ENCODE measurements at regions not wholly inside any gene's neighbourhood (a gene's known extent, or its start where the extent isn't known, plus 50 kb on each side); places are given as distances from the start of the nearest gene placed in this dataset.

- DNase-seq (ENCODE audit: extremely low spot score): no peak
- 90% methylated on average over 2 of the region's 2 CpGs for WGBS
- H3K4me1 ChIP-seq (ENCODE audit: insufficient read depth): no peaks in the 10 kb centered on the region
These were observed 671.3 kb downstream of the NSUN3 start for GRCh38 chr3:94734206-94734605.

DNA sequence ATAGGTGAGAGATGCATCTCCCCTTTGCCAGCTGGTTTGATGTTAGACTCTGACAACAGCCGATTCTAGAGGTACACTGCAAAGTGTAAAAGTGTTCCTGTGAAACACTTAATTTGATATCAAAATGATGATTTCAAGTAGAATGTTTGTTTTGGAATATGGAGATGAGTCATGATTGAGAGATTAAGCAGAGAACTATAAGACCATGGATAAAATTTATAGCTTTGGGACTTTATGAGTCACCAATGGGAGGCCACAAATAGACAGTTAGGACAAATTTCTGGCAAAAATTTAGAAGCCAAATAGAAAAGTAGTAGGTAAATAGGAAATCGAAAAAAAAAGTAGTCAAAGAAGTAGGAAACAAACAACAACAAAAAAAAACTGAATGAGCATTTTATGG is 672.5 kb downstream of the NSUN3 start:
- no peaks in the 10 kb centered on the region for H3K36me3 ChIP-seq (ENCODE audit: insufficient read depth)
- H3K4me1 ChIP-seq (ENCODE audit: insufficient read depth): no peaks in the 10 kb centered on the region
- no peak for DNase-seq (ENCODE audit: extremely low spot score)
- no peak overlapping the region for H3K4me3 ChIP-seq (ENCODE audit: low read depth, low read length)
- 78% methylated on average over 2 of the region's 2 CpGs for WGBS
- H3K27ac ChIP-seq (ENCODE audit: low read depth): no peak overlapping the region

More at GRCh38 chr3:94734206-94734605, 671.3 kb downstream of the NSUN3 start:
- H3K36me3 ChIP-seq (ENCODE audit: insufficient read depth): no peaks in the 10 kb centered on the region
- H3K27ac ChIP-seq (ENCODE audit: low read depth): no peak overlapping the region
- no peak overlapping the region for H3K4me3 ChIP-seq (ENCODE audit: low read depth, low read length)

DNA sequence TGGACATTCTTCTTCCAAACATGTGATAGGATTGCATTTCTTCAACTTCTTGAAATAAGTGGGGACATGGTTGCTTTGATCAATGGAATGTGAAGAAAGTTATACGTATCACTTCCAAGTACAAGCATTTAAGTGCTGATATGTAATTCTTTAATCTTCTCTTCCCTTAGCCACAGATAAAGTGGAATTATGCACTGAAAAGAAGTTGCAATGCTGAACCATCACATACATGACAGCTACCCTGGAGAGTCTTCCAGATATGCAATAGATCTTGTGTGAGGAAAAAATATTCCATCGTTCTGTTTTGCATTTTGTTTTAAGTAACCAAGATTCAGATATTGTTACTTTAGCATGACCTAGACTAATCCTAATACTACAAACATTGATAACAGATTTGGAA is 674.3 kb downstream of the NSUN3 start:
- no peak for DNase-seq (ENCODE audit: extremely low spot score)
- WGBS: 45% methylated on average over 2 of the region's 2 CpGs
- Histone ChIP-seq H3K27ac (ENCODE audit: low read depth) (no peak overlapping the region), H3K36me3 (ENCODE audit: insufficient read depth) (no peaks in the 10 kb centered on the region), H3K4me1 (ENCODE audit: insufficient read depth) (no peaks in the 10 kb centered on the region), H3K4me3 (ENCODE audit: low read depth, low read length) (no peak overlapping the region)

- 61% methylated on average over 3 of the region's 3 CpGs for WGBS
- Histone ChIP-seq H3K4me1 (ENCODE audit: insufficient read depth) (no peaks in the 10 kb centered on the region), H3K4me3 (ENCODE audit: low read depth, low read length) (no peak overlapping the region), H3K36me3 (ENCODE audit: insufficient read depth) (no peaks in the 10 kb centered on the region), H3K27ac (ENCODE audit: low read depth) (no peak overlapping the region)
- no peak for DNase-seq (ENCODE audit: extremely low spot score)
These were observed 676.6 kb downstream of the NSUN3 start for GRCh38 chr3:94739420-94739819.

DNA sequence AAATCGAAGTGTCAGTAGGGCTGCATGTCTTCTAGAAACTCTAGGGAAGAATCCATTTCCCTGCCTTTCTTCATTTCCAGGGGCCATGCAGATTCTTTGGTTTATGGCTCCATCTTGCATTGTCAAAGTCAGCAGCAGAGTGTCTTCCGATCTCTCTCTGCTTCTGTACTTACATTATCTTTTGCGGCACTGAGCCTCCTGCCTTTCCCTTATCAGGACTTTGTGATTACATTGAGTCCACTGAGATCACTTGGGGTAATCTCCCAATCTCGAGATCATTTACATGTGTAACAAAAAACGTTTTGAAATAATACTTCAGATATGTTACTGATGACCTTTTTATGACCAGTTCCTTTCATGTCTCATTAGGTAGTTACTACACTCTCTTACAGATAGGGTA is 695.9 kb downstream of the NSUN3 start:
- 46% methylated on average over 5 of the region's 5 CpGs for WGBS

GRCh38 chr3:94772402-94772801 is 709.5 kb downstream of the NSUN3 start:
- no peaks in the 10 kb centered on the region for H3K4me1 ChIP-seq (ENCODE audit: insufficient read depth)
- no peak for DNase-seq (ENCODE audit: extremely low spot score)
- no peak overlapping the region for H3K4me3 ChIP-seq (ENCODE audit: low read depth, low read length)
- WGBS: 22% methylated on average over 1 of the region's 1 CpG
- H3K36me3 ChIP-seq (ENCODE audit: insufficient read depth): no peaks in the 10 kb centered on the region
- no peak overlapping the region for H3K27ac ChIP-seq (ENCODE audit: low read depth)

More for the DNA sequence above, 695.9 kb downstream of the NSUN3 start:
- Histone ChIP-seq H3K36me3 (ENCODE audit: insufficient read depth) (no peaks in the 10 kb centered on the region), H3K27ac (ENCODE audit: low read depth) (no peak overlapping the region), H3K4me1 (ENCODE audit: insufficient read depth) (no peaks in the 10 kb centered on the region), H3K4me3 (ENCODE audit: low read depth, low read length) (no peak overlapping the region)
- DNase-seq (ENCODE audit: extremely low spot score): no peak

DNA sequence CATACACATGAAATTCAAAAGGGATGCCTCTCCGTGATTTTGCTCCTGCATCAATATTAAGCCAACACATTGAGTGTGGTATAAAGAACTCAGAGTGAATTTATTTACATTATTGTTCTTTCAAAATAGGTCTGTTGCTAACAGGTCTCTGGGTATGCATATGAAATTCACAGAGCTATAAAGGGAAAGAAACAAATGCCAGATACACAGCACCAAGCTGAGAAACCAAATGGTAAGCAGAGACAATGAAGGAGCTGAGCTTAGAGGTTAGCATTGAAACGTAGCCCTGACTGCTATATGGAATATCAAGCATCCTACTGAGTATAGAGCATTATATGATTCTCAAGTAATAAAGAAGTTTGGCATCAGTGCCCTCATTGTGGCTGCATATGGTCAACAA is 712.9 kb downstream of the NSUN3 start:
- WGBS: 84% methylated on average over 2 of the region's 2 CpGs
- Histone ChIP-seq H3K4me1 (ENCODE audit: insufficient read depth) (no peaks in the 10 kb centered on the region), H3K36me3 (ENCODE audit: insufficient read depth) (no peaks in the 10 kb centered on the region), H3K4me3 (ENCODE audit: low read depth, low read length) (no peak overlapping the region), H3K27ac (ENCODE audit: low read depth) (no peak overlapping the region)
- no peak for DNase-seq (ENCODE audit: extremely low spot score)

DNA sequence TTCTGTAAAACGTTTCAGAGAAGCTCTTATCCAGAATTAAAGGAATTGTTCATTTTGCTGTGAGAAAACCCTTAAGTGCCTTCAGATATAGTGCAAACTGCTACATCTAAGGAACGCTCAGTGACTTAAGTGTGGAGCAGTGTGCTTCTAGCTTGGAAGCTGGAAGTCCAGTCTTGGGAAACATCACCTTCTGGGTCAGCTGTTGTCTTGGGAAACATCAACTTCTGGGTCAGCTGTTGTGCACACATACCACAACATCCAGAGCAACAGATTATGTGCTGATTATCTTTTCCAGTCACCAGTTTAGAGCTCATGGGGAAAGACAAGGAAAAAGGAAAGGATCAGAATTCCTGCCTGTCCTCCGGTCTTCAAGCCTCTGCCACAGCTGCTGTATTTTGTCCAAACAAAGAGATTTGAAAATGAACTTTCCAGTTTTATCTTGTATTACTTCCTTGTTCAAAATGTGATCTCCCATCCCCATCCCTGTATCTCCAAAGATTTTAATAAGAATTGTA is 713.6 kb downstream of the NSUN3 start:
- Histone ChIP-seq H3K4me1 (ENCODE audit: insufficient read depth) (no peaks in the 10 kb centered on the region), H3K36me3 (ENCODE audit: insufficient read depth) (no peaks in the 10 kb centered on the region), H3K4me3 (ENCODE audit: low read depth, low read length) (no peak overlapping the region), H3K27ac (ENCODE audit: low read depth) (no peak overlapping the region)
- no peak for DNase-seq (ENCODE audit: extremely low spot score)
- 81% methylated on average over 3 of the region's 3 CpGs for WGBS

DNA sequence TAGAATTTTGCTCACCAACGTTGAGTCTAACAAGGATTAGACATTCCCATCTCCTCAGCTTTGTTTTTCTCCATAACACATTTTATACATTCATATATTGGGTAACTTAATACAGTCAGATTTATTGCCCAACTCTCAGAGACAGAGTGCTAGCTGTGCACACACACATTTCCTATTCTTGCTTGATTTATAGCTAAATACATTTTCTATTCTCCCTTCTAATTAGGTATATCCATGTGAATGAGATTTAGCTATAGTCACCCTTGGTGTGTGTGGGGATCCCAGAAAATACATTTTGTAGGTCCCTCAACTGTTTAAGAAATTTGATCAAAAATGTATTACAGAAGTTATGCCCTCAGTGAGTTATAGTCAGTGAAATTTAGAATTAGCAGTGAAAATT is 715.4 kb downstream of the NSUN3 start:
- no peaks in the 10 kb centered on the region for H3K36me3 ChIP-seq (ENCODE audit: insufficient read depth)
- H3K4me1 ChIP-seq (ENCODE audit: insufficient read depth): no peaks in the 10 kb centered on the region
- WGBS: 76% methylated on average over 1 of the region's 1 CpG
- no peak for DNase-seq (ENCODE audit: extremely low spot score)
- H3K4me3 ChIP-seq (ENCODE audit: low read depth, low read length): no peak overlapping the region
- no peak overlapping the region for H3K27ac ChIP-seq (ENCODE audit: low read depth)

DNA sequence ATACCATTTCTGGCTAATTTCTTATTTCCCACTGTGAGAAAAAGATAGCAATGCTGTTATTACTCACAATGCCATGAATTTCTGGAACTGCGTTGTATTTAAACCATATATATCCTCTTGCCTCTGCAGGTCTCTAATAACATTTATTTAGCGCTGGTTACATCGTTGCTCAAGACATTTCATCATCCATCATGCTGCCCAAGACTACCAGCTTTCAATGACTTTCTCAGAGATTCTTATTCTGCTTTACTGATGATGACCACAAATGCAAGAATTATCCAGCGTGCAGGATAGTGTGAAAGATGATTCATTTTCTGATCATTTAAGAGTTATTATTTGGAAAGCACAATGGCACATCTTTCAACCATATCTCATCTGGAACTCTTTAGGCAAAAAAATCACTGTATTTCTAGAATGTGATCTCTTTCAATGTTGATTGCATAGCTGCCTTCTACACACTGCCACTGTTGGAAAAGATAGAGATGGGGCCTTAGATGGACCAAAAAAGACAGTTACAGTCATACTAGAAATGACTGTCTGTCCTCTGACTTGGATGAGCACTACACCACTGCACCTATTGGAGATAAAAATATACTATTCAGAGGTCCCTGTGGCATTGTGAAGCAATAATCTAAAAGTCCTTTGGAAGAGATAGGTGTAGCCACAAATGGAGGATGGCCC is 716.1 kb downstream of the NSUN3 start:
- Histone ChIP-seq H3K4me1 (ENCODE audit: insufficient read depth) (no peaks in the 10 kb centered on the region), H3K36me3 (ENCODE audit: insufficient read depth) (no peaks in the 10 kb centered on the region), H3K4me3 (ENCODE audit: low read depth, low read length) (no peak overlapping the region), H3K27ac (ENCODE audit: low read depth) (no peak overlapping the region)
- DNase-seq (ENCODE audit: extremely low spot score): no peak
- WGBS: 96% methylated on average over 4 of the region's 4 CpGs

- H3K27ac ChIP-seq (ENCODE audit: low read depth): no peak overlapping the region
These were observed 716.8 kb downstream of the NSUN3 start for GRCh38 chr3:94779699-94780098.

GRCh38 chr3:94784274-94784673 is 721.4 kb downstream of the NSUN3 start:
- no peak for DNase-seq (ENCODE audit: extremely low spot score)
- H3K4me1 ChIP-seq (ENCODE audit: insufficient read depth): no peaks in the 10 kb centered on the region
- H3K27ac ChIP-seq (ENCODE audit: low read depth): no peak overlapping the region
- H3K36me3 ChIP-seq (ENCODE audit: insufficient read depth): no peaks in the 10 kb centered on the region
- no peak overlapping the region for H3K4me3 ChIP-seq (ENCODE audit: low read depth, low read length)
- 96% methylated on average over 4 of the region's 4 CpGs for WGBS

More at GRCh38 chr3:94779699-94780098, 716.8 kb downstream of the NSUN3 start:
- no peak overlapping the region for H3K4me3 ChIP-seq (ENCODE audit: low read depth, low read length)
- DNase-seq (ENCODE audit: extremely low spot score): no peak
- H3K4me1 ChIP-seq (ENCODE audit: insufficient read depth): no peaks in the 10 kb centered on the region
- 54% methylated on average over 1 of the region's 1 CpG for WGBS
- no peaks in the 10 kb centered on the region for H3K36me3 ChIP-seq (ENCODE audit: insufficient read depth)

DNA sequence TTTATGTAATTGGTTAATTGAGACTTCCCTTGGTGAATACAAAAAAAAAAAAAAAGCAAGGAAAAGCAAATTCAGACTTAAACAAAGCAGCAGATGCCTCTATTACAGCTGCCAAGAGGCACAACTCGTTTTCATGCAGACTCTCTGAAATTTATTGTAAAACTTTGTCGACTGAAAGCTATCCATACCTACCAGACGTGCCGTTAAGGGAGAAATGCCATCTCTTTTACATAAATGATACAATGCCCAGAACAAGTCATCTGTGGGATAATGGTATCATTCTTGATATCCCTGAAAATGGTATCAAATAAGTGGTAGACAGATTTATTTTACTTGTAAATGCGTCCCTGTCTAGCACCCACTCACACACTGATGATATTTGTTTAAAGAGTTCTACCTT is 724.2 kb downstream of the NSUN3 start:
- H3K27ac ChIP-seq (ENCODE audit: low read depth): no peak overlapping the region
- WGBS: 80% methylated on average over 5 of the region's 5 CpGs
- no peak for DNase-seq (ENCODE audit: extremely low spot score)
- no peak overlapping the region for H3K4me3 ChIP-seq (ENCODE audit: low read depth, low read length)
- no peaks in the 10 kb centered on the region for H3K36me3 ChIP-seq (ENCODE audit: insufficient read depth)
- no peaks in the 10 kb centered on the region for H3K4me1 ChIP-seq (ENCODE audit: insufficient read depth)

DNA sequence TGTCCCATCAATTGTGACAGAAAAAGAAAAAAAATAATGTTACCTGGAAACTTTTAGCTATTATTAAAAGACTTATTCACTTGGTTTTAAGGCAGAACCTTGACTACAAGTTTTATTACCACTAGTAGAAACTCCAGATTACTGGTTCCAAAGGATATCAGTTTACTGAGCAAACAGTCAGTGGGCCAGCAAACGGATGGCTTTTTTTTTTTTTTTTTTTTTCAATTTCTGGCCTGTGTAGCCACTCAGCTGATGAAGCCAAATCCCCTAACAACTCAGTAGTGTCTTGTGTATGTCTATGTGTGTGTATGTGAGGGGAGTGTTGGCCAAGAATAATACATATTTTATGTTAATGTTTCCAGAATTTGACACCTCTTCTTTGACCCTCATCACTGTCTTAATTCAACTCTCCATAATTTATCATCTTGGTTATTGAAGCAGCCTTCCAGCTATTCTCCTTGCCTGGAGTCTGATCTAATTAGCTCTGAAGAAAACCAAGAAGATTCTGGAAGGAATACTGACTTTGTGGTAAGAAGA is 724.9 kb downstream of the NSUN3 start:
- no peak overlapping the region for H3K27ac ChIP-seq (ENCODE audit: low read depth)
- whole genome bisulfite sequencing: 20% methylated on average over 1 of the region's 1 CpG
- DNase-seq (ENCODE audit: extremely low spot score): no peak
- no peaks in the 10 kb centered on the region for H3K36me3 ChIP-seq (ENCODE audit: insufficient read depth)
- H3K4me1 ChIP-seq (ENCODE audit: insufficient read depth): no peaks in the 10 kb centered on the region
- H3K4me3 ChIP-seq (ENCODE audit: low read depth, low read length): no peak overlapping the region

Data from urinary bladder (tissue), 3 donors.